Osteocyte (in vitro differentiated cells): ENCODE measurements at regions not wholly inside any gene's neighbourhood (a gene's known extent, or its start where the extent isn't known, plus 50 kb on each side); places are given as distances from the start of the nearest gene placed in this dataset.

Experiments used
- DNase-seq: peaks from one replicate; pipeline ENCODE4 v3.0.0; 2021; ENCODE audit warnings: mixed read lengths; ENCODE audit not compliant: unreplicated experiment; ENCODE audit errors: extremely low spot score
- H3K27ac Mint-ChIP-seq: one replicate; pipeline ENCODE4 v1.8.0; 2021; ENCODE audit warnings: mild to moderate bottlenecking, mixed read lengths; ENCODE audit not compliant: unreplicated experiment
- H3K27me3 Mint-ChIP-seq: one replicate; pipeline ENCODE4 v1.8.0; 2021; ENCODE audit warnings: mixed read lengths; ENCODE audit not compliant: unreplicated experiment
- H3K36me3 Mint-ChIP-seq: one replicate; pipeline ENCODE4 v1.8.0; 2021; ENCODE audit warnings: mixed read lengths; ENCODE audit not compliant: unreplicated experiment
- H3K4me1 Mint-ChIP-seq: one replicate; pipeline ENCODE4 v1.8.0; 2021; ENCODE audit warnings: mixed read lengths; ENCODE audit not compliant: unreplicated experiment
- H3K4me3 Mint-ChIP-seq: one replicate; pipeline ENCODE4 v1.8.0; 2021; ENCODE audit warnings: mild to moderate bottlenecking, moderate library complexity, mixed read lengths; ENCODE audit not compliant: unreplicated experiment
- H3K9me3 Mint-ChIP-seq: one replicate; pipeline ENCODE4 v1.8.0; 2021; ENCODE audit warnings: mixed read lengths; ENCODE audit not compliant: unreplicated experiment
- CTCF ChIP-seq: fragments of 200-600 bp; sonication (generic); IDR thresholded peaks from 2 replicates; pipeline ENCODE4 v1.5.0; 2021; ENCODE audit warnings: antibody characterized with exemption, mild to moderate bottlenecking, moderate library complexity

GRCh38 chr19:28208745-28209144, 1004.2 kb downstream of the UQCRFS1 start:
- no peak overlapping the region for H3K4me3 Mint-ChIP-seq
- no peaks in the 10 kb centered on the region for H3K4me1 Mint-ChIP-seq
- TF ChIP-seq CTCF, result no peak
- H3K9me3 Mint-ChIP-seq, result peaks cover 17% of the 10 kb centered on the region
- no peak for DNase-seq
- H3K27me3 Mint-ChIP-seq, result no peaks in the 10 kb centered on the region
- no peaks in the 10 kb centered on the region for H3K36me3 Mint-ChIP-seq
- H3K27ac Mint-ChIP-seq, result no peak overlapping the region

GRCh38 chr19:28207244-28207643, 1005.7 kb downstream of the UQCRFS1 start:
- Mint-ChIP-seq H3K36me3 (no peaks in the 10 kb centered on the region), H3K9me3 (peaks cover 31% of the 10 kb centered on the region), H3K4me1 (no peaks in the 10 kb centered on the region), H3K4me3 (no peak overlapping the region), H3K27me3 (no peaks in the 10 kb centered on the region), H3K27ac (no peak overlapping the region)
- DNase-seq, result no peak
- no peak for TF ChIP-seq CTCF

- H3K9me3 Mint-ChIP-seq, result peaks cover 37% of the 10 kb centered on the region
- H3K4me3 Mint-ChIP-seq, result no peak overlapping the region
- no peak for TF ChIP-seq CTCF
- H3K36me3 Mint-ChIP-seq, result no peaks in the 10 kb centered on the region
- no peak for DNase-seq
- no peak overlapping the region for H3K27ac Mint-ChIP-seq
- no peaks in the 10 kb centered on the region for H3K4me1 Mint-ChIP-seq
- H3K27me3 Mint-ChIP-seq, result no peaks in the 10 kb centered on the region
Observed at GRCh38 chr19:28201462-28201943, 1011.4 kb downstream of the UQCRFS1 start.

- Mint-ChIP-seq H3K36me3 (no peaks in the 10 kb centered on the region), H3K4me3 (no peak overlapping the region), H3K9me3 (peaks cover 44% of the 10 kb centered on the region), H3K27ac (no peak overlapping the region), H3K27me3 (no peaks in the 10 kb centered on the region), H3K4me1 (no peaks in the 10 kb centered on the region)
- no peak for TF ChIP-seq CTCF
- no peak for DNase-seq
Observed at GRCh38 chr19:28199323-28199722, 1013.6 kb downstream of the UQCRFS1 start.

GRCh38 chr19:28196961-28197360, 1016.0 kb downstream of the UQCRFS1 start:
- H3K27me3 Mint-ChIP-seq, result no peaks in the 10 kb centered on the region
- H3K9me3 Mint-ChIP-seq, result peaks cover 35% of the 10 kb centered on the region
- DNase-seq, result no peak
- no peaks in the 10 kb centered on the region for H3K36me3 Mint-ChIP-seq
- no peak overlapping the region for H3K27ac Mint-ChIP-seq
- H3K4me3 Mint-ChIP-seq, result no peak overlapping the region
- H3K4me1 Mint-ChIP-seq, result no peaks in the 10 kb centered on the region
- TF ChIP-seq CTCF, result no peak
